ENCODE measurements at regions not wholly inside any gene's neighbourhood (a gene's known extent, or its start where the extent isn't known, plus 50 kb on each side); places are given as distances from the start of the nearest gene placed in this dataset.
A peak's percentile ranks its signal among the peaks of the same experiment; 100 is the strongest.

GRCh38 chr18:5632041-5632440, 88.2 kb upstream of the EPB41L3 start:
- Histone ChIP-seq H3K27me3 (peaks cover 26% of the 10 kb centered on the region), H3K36me3 (no peaks in the 10 kb centered on the region)
- no peak for DNase-seq

GRCh38 chr18:5630900-5631413, 87.2 kb upstream of the EPB41L3 start:
- Histone ChIP-seq H3K4me3 (ENCODE audit: low read depth, low read length) (no peak overlapping the region), H3K9me3 (no peaks in the 10 kb centered on the region), H3K27me3 (peaks cover 26% of the 10 kb centered on the region), H3K36me3 (no peaks in the 10 kb centered on the region), H3K4me1 (no peaks in the 10 kb centered on the region)
- TF ChIP-seq CTCF (IDR thresholded peaks at IDR 0.05; ENCODE audit: low read depth, low read length): no peak
- no peak for DNase-seq

More at GRCh38 chr18:5632041-5632440, 88.2 kb upstream of the EPB41L3 start:
- no peak for TF ChIP-seq CTCF (IDR thresholded peaks at IDR 0.05; ENCODE audit: low read depth, low read length)
- no peaks in the 10 kb centered on the region for H3K9me3 ChIP-seq
- H3K4me3 ChIP-seq (ENCODE audit: low read depth, low read length): no peak overlapping the region
- no peaks in the 10 kb centered on the region for H3K4me1 ChIP-seq

- Histone ChIP-seq H3K27me3 (peaks cover 26% of the 10 kb centered on the region), H3K4me3 (ENCODE audit: low read depth, low read length) (no peak overlapping the region), H3K36me3 (no peaks in the 10 kb centered on the region), H3K9me3 (no peaks in the 10 kb centered on the region), H3K4me1 (no peaks in the 10 kb centered on the region)
- no peak for TF ChIP-seq CTCF (IDR thresholded peaks at IDR 0.05; ENCODE audit: low read depth, low read length)
- peak; percentile 16 for DNase-seq
Measured at GRCh38 chr18:5630057-5630899, 86.5 kb upstream of the EPB41L3 start.

GRCh38 chr18:5628512-5629255, 84.9 kb upstream of the EPB41L3 start:
- no peaks in the 10 kb centered on the region for H3K4me1 ChIP-seq
- peak; percentile 1 for DNase-seq
- no peak overlapping the region for H3K4me3 ChIP-seq (ENCODE audit: low read depth, low read length)
- H3K36me3 ChIP-seq: no peaks in the 10 kb centered on the region
- H3K27me3 ChIP-seq: peaks cover 26% of the 10 kb centered on the region
- TF ChIP-seq CTCF (IDR thresholded peaks at IDR 0.05; ENCODE audit: low read depth, low read length): no peak
- no peaks in the 10 kb centered on the region for H3K9me3 ChIP-seq

- DNase-seq: no peak
- H3K4me3 ChIP-seq (ENCODE audit: low read depth, low read length): no peak overlapping the region
- peaks cover 26% of the 10 kb centered on the region for H3K27me3 ChIP-seq
Measured at GRCh38 chr18:5627776-5628511, 84.1 kb upstream of the EPB41L3 start.

More at GRCh38 chr18:5627776-5628511, 84.1 kb upstream of the EPB41L3 start:
- H3K9me3 ChIP-seq: no peaks in the 10 kb centered on the region
- no peaks in the 10 kb centered on the region for H3K4me1 ChIP-seq
- H3K36me3 ChIP-seq: no peaks in the 10 kb centered on the region
- TF ChIP-seq CTCF (IDR thresholded peaks at IDR 0.05; ENCODE audit: low read depth, low read length): no peak

All from BE2C (cell line).